ENCODE measurements at regions not wholly inside any gene's neighbourhood (a gene's known extent, or its start where the extent isn't known, plus 50 kb on each side); places are given as distances from the start of the nearest gene placed in this dataset.

GRCh38 chr2:871926-872680 is 78.5 kb upstream of the SNTG2 start:
- no peak for TF ChIP-seq CTCF (IDR thresholded peaks at IDR 0.05)
- no peak for TF ChIP-seq POLR2A (IDR thresholded peaks at IDR 0.05)

All from ovary (tissue), 3 donors.